ENCODE measurements at regions not wholly inside any gene's neighbourhood (a gene's known extent, or its start where the extent isn't known, plus 50 kb on each side); places are given as distances from the start of the nearest gene placed in this dataset.

DNA sequence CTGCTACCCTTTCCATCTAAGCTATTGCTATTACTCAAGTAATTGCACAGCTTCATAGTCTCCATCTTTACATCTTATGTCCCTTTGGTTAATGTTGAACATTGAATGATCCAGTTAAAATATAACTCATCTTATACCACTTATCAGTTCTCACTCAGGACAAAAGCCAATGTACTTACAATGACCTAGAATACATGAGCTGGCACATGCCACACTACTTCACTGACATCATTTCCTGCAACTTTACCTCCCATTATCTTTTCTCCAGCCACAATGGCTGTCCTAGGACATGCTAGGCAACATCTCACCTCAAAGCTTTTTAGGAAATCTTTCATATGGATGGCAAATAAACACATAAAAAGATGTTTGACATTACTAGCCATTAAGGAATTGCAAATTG, 309.2 kb downstream of the FOXG1 start (continued):
- no peak for TF ChIP-seq SUZ12 (IDR thresholded peaks at IDR 0.05; ENCODE audit: low read length)
- TF ChIP-seq ZNF274 (IDR thresholded peaks at IDR 0.05; ENCODE audit: borderline replicate concordance, extremely low read depth, low read length): no peak
- TF ChIP-seq NRF1 (IDR thresholded peaks at IDR 0.05; ENCODE audit: low read depth, low read length): no peak
- TF ChIP-seq POU5F1 (IDR thresholded peaks at IDR 0.05; ENCODE audit: low read depth, low read length): no peak
